Natural killer cell treated with Interleukin-12 subunit alpha and Interleukin-12 subunit beta and Interleukin-15 and Interleukin-18, amount 100 ng/mL, for 72 hours (primary cell): ENCODE measurements at regions not wholly inside any gene's neighbourhood (a gene's known extent, or its start where the extent isn't known, plus 50 kb on each side); places are given as distances from the start of the nearest gene placed in this dataset.

Source experiments
- ATAC-seq, 2 donors: fragments of 150-1000 bp; cut with Tn5 transposase in 1 of 2; sonication (Bioruptor Pico), chemical (Tn5 transposase) in 1 of 2; 2 replicates each; pipeline ENCODE4 v1.10.0; 2021
- DNase-seq: peaks from one replicate; pipeline ENCODE4 v3.0.0; 2022; ENCODE audit warnings: low spot score
- H3K27ac Mint-ChIP-seq, 2 donors: 1 replicate in 1 of 2; 2 replicates in 1 of 2; pipeline ENCODE4 v1.8.0; 2022; ENCODE audit warnings: mixed read lengths in 2 of 2, mild to moderate bottlenecking in 1 of 2, moderate library complexity in 1 of 2
- H3K27me3 Mint-ChIP-seq, 2 donors: 1 replicate in 1 of 2; 2 replicates in 1 of 2; pipeline ENCODE4 v1.8.0; 2022; ENCODE audit warnings: mixed read lengths in 2 of 2
- H3K36me3 Mint-ChIP-seq: one replicate; pipeline ENCODE4 v1.8.0; 2022; ENCODE audit warnings: mixed read lengths
- H3K4me1 Mint-ChIP-seq, 2 donors: 1 replicate in 1 of 2; 2 replicates in 1 of 2; pipeline ENCODE4 v1.8.0; 2022; ENCODE audit warnings: low read depth in 2 of 2, mixed read lengths in 2 of 2, mild to moderate bottlenecking in 1 of 2
- H3K4me3 Mint-ChIP-seq: one replicate; pipeline ENCODE4 v1.8.0; 2022; ENCODE audit warnings: mixed read lengths
- H3K9me3 Mint-ChIP-seq: 2 replicates; pipeline ENCODE4 v1.8.0; 2022; ENCODE audit warnings: mixed read lengths

DNA sequence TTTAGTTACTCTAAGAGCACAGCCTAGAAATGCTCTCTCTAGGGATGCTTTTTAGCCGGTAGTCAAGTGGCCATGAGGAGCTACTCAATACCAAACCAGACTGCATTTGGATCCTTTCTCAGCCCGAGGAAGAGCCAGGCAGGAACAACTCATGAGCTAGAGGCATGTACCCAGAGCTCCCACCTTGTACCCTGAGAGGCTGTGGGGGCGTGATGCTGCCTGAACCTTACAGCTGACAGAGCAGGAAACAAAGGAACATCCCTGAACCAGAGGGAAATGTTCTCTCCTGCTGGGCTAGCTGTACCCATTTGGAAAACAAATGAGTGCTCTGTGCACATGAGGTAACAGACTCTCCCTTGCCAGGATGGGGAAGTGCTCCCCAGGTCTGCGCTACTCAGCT, 131.6 kb downstream of the OSR1 start:
- Mint-ChIP-seq H3K9me3 (no peaks in the 10 kb centered on the region), H3K4me1 (no peaks in the 10 kb centered on the region)

DNA sequence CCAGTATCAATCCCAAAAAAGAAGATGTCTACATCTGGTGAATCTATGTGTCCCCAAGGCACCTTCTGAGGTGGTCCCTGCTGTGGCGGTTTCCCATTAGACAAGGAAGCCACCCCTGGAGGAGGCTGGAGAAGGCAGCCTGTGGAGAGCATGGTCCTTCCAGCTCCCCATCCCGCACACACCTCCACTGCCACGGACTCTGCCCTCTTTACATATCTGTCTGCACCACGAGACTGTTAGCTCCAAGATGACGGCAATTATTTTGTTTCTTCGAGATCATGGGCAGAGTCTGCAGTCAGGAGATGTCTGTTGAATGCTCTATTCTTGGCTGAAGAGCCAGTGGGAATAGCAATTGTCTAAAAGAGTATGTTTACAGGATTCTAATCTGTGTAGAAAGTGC, 132.0 kb downstream of the OSR1 start:
- Mint-ChIP-seq H3K27me3 (no peaks in the 10 kb centered on the region), H3K9me3 (no peaks in the 10 kb centered on the region), H3K36me3 (no peaks in the 10 kb centered on the region), H3K4me1 (no peaks in the 10 kb centered on the region), H3K4me3 (no peak overlapping the region), H3K27ac (no peak overlapping the region)
- DNase-seq, result no peak
- ATAC-seq, result no peak

More for the DNA sequence above, 131.6 kb downstream of the OSR1 start:
- no peaks in the 10 kb centered on the region for H3K27me3 Mint-ChIP-seq
- no peaks in the 10 kb centered on the region for H3K36me3 Mint-ChIP-seq
- ATAC-seq (no peak), DNase-seq (no peak)
- no peak overlapping the region for H3K4me3 Mint-ChIP-seq
- H3K27ac Mint-ChIP-seq, result no peak overlapping the region

DNA sequence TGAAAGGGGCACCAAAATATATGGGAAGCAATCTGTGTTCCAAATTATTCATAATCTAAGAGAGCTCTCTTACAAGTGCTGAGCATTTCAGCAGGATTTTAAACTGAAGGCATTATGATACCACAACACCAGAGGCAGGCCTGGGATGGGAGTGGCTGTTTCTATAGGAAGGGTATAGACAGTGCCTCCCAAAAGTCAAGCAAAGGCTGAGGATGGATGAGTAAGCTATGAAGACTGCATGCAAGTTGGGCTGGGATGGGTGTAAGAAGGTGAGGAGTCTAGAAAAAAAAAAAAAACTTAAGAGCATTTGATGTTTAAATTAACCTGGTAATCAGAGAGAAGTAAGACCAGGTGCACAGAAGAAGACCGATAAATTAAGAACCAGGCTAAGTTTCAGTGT, 132.5 kb downstream of the OSR1 start:
- no peak overlapping the region for H3K27ac Mint-ChIP-seq
- H3K9me3 Mint-ChIP-seq, result no peaks in the 10 kb centered on the region
- no peaks in the 10 kb centered on the region for H3K4me1 Mint-ChIP-seq
- H3K27me3 Mint-ChIP-seq, result no peaks in the 10 kb centered on the region
- ATAC-seq (no peak), DNase-seq (no peak)
- H3K36me3 Mint-ChIP-seq, result no peaks in the 10 kb centered on the region
- H3K4me3 Mint-ChIP-seq, result no peak overlapping the region

DNA sequence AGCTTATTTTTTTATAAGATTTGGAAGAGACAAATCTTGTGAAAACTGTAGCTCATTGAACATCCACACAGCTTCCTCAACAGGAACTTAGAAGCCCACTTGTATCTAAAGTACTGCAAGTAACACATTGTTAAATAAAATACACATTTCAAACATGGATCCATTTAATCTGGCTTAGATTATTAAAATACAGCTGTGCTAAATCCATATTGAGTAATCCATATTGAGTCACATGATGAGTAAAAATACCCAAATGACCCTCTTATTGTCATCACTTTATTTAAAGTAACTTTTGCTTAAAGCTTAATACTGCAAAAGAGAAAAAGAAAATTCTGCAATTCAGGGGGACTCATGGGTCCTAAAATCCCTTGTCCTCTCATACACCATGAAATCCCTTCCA, 133.3 kb downstream of the OSR1 start:
- no peaks in the 10 kb centered on the region for H3K9me3 Mint-ChIP-seq
- ATAC-seq, result no peak
- H3K36me3 Mint-ChIP-seq, result no peaks in the 10 kb centered on the region
- no peak overlapping the region for H3K4me3 Mint-ChIP-seq
- H3K27me3 Mint-ChIP-seq, result no peaks in the 10 kb centered on the region
- H3K27ac Mint-ChIP-seq, result no peak overlapping the region
- no peaks in the 10 kb centered on the region for H3K4me1 Mint-ChIP-seq
- DNase-seq, result no peak

DNA sequence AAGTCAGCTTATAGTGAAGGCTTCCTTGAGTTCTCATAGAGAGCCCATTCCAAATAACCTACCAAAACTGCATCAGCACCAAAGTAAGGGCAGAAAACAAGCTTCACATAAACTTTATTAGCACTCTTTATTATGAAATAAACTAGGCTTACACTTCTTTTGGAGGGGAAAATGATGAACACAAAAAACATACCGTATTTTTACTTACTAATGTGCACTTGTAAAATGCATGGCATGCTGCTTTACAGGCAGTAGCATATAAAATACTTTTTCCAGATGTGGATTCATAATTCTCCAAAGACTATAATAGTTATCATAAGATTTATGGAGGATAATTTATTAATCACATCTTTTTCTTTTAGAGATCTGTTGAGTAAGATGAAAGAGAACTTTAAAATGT, 133.9 kb downstream of the OSR1 start:
- Mint-ChIP-seq H3K9me3 (no peaks in the 10 kb centered on the region), H3K36me3 (no peaks in the 10 kb centered on the region), H3K27ac (no peak overlapping the region), H3K27me3 (no peaks in the 10 kb centered on the region), H3K4me1 (no peaks in the 10 kb centered on the region), H3K4me3 (no peak overlapping the region)
- ATAC-seq (no peak), DNase-seq (no peak)

DNA sequence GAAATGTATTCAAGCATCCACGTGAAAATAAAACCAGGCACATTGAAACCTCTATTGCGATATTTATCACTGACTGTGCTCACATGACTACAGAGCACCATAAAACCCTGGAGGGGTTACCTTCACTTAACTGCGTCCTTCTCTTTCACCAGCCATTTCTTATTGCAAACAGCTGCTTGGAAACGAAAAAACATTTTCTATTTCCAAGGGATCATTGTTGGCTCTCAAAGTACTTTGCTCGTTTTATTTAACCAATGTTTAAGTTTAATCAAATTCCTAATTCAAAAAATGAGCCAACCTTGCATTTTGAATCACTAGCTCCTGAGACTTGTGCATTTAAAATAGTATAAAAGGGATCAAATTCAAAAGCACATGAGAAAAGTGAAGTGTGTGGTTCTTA, 134.4 kb downstream of the OSR1 start:
- Mint-ChIP-seq H3K36me3 (no peaks in the 10 kb centered on the region), H3K9me3 (no peaks in the 10 kb centered on the region), H3K4me1 (no peaks in the 10 kb centered on the region), H3K4me3 (no peak overlapping the region), H3K27me3 (no peaks in the 10 kb centered on the region), H3K27ac (no peak overlapping the region)
- ATAC-seq (no peak), DNase-seq (no peak)

DNA sequence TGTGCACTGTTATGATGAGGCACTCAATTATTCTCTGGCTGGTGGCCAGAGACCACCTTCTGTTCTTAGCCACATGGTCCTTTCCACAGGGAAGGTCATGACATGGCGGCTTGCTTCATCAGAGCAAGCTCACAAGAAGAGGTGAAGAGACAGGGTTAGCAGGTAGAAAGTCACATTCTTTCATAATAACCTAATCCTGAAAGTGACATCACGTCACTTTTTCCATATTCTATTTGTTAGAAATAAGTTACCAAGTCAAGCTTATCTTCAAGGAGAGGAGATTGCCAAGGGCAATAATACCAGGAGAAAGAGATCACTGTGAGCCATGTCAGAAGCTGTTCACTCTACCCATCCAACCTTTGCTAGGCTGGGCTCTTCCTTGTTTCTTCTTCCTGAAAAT, 139.4 kb downstream of the OSR1 start:
- Mint-ChIP-seq H3K4me3 (no peak overlapping the region), H3K27me3 (no peaks in the 10 kb centered on the region), H3K27ac (no peak overlapping the region), H3K9me3 (peaks cover 7% of the 10 kb centered on the region), H3K36me3 (no peaks in the 10 kb centered on the region), H3K4me1 (no peaks in the 10 kb centered on the region)
- DNase-seq (no peak), ATAC-seq (no peak)

DNA sequence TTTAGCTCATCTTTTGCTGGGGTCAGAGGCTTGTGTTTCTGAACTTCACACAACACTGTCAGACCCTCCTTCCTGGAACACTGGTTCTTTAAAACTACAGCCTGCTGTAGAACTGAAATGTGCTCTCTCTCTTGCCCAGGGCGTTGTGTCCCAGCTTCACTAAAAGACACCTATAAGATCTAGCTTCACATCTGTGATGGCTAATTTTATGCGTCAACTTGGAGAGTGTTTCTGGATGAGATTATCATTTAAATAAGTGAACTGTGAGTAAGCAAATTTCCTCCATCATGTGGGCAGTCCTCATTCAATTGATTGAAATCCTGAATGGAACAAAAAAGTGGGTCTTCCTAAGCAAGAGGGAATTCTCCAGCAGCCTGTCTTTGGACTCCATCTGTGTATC, 140.3 kb downstream of the OSR1 start:
- Mint-ChIP-seq H3K27me3 (no peaks in the 10 kb centered on the region), H3K27ac (no peak overlapping the region), H3K4me1 (no peaks in the 10 kb centered on the region), H3K4me3 (no peak overlapping the region), H3K9me3 (peaks cover 7% of the 10 kb centered on the region), H3K36me3 (no peaks in the 10 kb centered on the region)
- no peak for DNase-seq
- ATAC-seq, result no peak

DNA sequence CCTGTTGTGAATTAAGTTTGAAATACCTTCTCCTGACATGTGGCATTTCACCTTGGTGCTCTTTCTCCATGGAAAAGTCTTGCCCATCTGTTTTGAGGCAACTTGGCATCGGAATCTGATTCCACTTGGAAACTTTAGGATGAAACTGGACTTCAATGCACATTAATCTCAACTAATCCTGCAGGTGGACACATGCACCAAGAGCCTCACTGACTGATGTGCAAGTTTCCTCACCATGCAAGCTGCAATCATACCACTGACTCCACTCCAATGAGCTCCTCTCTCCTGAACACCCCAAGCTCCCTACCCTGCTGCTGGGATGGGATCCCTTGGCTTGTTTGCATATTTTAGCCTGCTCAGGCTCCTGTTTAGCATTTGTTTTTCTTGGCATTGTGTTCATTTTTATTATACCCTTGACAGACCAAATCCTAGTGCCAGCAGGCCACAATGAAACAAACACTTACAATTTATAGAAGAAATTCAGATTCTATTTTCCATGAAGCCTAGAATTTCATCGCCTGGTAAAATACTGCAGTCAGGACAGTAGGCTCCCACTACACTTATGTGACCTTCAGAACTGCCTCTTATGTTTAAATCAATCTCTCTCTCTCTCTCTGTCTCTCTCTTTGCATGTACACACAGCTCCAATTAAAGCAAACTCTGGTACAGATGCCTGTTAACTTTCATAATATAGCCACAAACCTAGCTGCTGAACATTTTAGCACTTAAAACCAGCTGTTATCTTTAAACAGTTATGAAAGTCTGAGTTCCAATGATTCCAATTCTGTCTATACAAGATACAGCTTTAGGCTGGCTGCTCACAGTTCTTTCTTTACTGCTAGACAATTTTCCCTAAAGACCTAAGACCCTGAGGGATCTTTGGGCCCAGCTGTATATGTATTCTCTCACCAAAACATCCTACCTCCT, 141.5 kb downstream of the OSR1 start:
- Mint-ChIP-seq H3K4me3 (no peak overlapping the region), H3K27ac (no peak overlapping the region), H3K27me3 (no peaks in the 10 kb centered on the region)

DNA sequence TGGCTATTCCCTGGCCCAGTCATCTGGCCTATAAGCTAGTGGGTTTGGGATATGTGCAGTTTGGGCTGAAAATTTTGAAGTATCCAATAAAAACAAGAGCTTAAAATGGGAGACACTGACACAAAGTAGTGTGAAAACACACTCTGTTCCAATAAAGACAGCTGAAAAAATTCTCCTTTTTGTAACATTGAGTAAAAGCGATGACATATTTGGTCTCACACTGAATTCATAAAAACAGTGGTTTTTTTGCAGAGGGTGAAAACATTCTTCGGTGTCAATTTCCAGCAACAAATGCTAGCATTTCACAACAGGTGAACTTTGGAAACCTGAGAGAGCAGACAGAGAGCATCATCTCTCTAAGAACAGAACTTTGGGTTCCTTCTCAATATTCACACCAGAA, 142.2 kb downstream of the OSR1 start:
- Mint-ChIP-seq H3K27ac (no peak overlapping the region), H3K9me3 (peaks cover 7% of the 10 kb centered on the region), H3K4me1 (no peaks in the 10 kb centered on the region), H3K27me3 (no peaks in the 10 kb centered on the region), H3K4me3 (no peak overlapping the region), H3K36me3 (no peaks in the 10 kb centered on the region)
- ATAC-seq (no peak), DNase-seq (no peak)

More for the DNA sequence above, 141.5 kb downstream of the OSR1 start:
- H3K4me1 Mint-ChIP-seq, result no peaks in the 10 kb centered on the region
- H3K9me3 Mint-ChIP-seq, result peaks cover 7% of the 10 kb centered on the region
- H3K36me3 Mint-ChIP-seq, result no peaks in the 10 kb centered on the region
- no peak for ATAC-seq
- no peak for DNase-seq

DNA sequence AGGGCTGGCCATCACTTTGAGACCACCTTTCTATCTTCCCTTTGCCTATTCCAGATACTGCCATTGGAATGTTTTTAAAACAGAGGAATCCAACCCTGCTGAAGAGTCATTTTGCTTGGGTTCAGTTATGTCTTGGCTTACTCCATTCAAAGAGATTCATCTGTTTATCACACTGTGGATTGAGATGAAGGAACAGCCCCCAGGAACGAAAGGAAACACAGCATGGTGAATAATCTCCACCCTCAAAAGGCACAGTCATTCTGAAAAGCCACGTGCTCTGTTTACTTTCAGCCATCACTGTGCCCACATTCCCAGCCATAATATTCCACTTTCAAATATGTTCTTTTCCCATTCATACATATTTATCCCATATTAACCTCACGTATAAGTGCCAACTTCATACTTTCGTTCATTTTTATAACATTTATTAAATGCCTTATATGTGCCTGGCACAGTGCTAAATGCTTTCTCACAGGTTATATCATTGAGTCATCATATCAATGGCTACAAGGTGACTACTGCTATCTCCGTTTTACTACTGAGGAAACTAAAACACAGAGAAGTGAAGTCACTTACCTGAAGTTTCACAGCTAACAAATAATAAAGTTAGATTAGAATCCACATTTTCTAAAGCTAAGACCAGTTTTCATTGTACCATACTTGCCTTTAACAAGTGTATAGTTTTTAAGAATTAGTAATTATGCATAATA, 143.6 kb downstream of the OSR1 start:
- Mint-ChIP-seq H3K4me1 (no peaks in the 10 kb centered on the region), H3K4me3 (no peak overlapping the region), H3K36me3 (no peaks in the 10 kb centered on the region), H3K27ac (no peak overlapping the region), H3K9me3 (peaks cover 7% of the 10 kb centered on the region), H3K27me3 (no peaks in the 10 kb centered on the region)
- ATAC-seq (no peak), DNase-seq (no peak)

DNA sequence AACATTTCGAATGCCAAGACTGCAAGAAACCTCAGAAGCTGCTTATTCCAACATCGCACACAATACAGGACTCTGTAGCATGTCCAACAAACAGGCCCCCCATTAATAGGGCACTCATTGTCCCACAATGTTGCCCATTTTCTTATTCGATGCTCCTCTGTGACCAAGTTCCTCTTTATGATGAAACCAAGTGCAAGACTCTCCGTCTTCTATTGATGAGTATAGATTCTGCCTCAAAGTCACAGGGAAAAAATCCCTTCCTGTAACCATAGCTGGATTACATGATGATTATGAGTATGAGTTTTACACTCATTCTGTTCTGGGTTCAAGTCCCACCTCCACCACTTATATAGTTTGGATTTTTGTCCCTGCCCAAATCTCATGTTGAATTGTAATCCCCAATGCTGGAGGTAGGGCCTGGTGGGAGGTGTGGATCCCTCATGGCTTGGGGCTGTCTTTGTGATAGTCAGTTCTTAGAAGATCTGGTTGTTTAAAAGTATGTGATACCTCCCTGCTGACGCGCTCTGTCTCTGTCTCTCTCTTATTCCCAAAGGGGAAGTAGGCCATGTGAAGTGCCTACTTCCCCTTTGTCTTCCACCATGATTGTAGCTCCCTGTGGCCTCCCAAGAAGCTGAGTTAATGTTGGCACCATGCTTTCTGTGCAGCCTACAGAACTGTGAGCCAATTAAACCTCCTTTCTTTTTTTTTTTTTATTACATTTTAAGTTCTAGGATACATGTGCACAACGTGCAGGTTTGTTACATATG, 148.7 kb downstream of the OSR1 start:
- H3K4me1 Mint-ChIP-seq, result no peaks in the 10 kb centered on the region
- ATAC-seq, result no peak
- peaks cover 4% of the 10 kb centered on the region for H3K9me3 Mint-ChIP-seq
- no peaks in the 10 kb centered on the region for H3K36me3 Mint-ChIP-seq
- H3K27me3 Mint-ChIP-seq, result no peaks in the 10 kb centered on the region
- H3K27ac Mint-ChIP-seq, result no peak overlapping the region
- DNase-seq, result no peak
- no peak overlapping the region for H3K4me3 Mint-ChIP-seq

DNA sequence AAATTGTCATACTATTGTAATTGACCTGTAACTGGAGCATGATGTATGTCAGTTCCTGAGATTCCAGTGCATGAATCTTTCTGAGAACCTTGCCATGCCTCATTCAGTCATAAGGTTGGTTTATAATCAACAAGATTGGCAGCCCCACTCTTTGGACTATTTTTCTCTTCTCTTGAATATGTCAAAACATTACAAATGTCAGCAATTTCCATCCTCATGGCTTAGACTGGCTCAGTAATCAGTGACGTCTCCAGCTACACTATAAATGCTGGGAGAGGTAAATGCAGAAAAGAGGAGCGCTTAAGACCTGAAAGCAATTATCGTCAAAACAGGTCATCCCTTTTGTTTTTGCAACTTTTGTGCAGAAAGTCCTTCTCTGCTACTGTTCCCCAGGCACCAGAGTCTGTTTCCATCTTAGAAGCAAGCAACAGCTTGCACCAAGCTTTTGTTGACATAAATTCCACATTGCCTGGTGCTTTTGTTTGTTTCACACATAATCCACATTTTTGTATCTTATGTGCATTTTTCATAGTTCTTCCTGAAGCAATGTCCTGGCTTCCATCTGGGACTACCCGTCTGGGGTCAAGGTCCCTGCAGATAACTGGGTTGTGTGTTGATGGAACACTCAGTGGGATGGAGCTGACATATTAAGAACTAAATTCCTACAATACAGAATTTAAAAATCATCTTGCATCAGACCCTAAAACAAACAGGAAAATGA, 149.8 kb downstream of the OSR1 start:
- no peaks in the 10 kb centered on the region for H3K36me3 Mint-ChIP-seq

More for the DNA sequence above, 149.8 kb downstream of the OSR1 start:
- H3K27ac Mint-ChIP-seq, result no peak overlapping the region
- ATAC-seq (no peak), DNase-seq (no peak)
- no peak overlapping the region for H3K4me3 Mint-ChIP-seq
- no peaks in the 10 kb centered on the region for H3K4me1 Mint-ChIP-seq
- no peaks in the 10 kb centered on the region for H3K27me3 Mint-ChIP-seq
- no peaks in the 10 kb centered on the region for H3K9me3 Mint-ChIP-seq
